Heart right ventricle (tissue), 16 donors: ENCODE measurements at regions not wholly inside any gene's neighbourhood (a gene's known extent, or its start where the extent isn't known, plus 50 kb on each side); places are given as distances from the start of the nearest gene placed in this dataset.

Experiments used
- ATAC-seq, 8 donors: fragments of 200-7000 bp; cut with Tn5 transposase; one replicate each; pipeline ENCODE4 v1.9.1; 2020; ENCODE audit warnings: mild to moderate bottlenecking in 8 of 8, moderate library complexity in 8 of 8, moderate number of reproducible peaks in 1 of 8
- DNase-seq, 2 donors: peaks; one replicate each; pipeline ENCODE4 v3.0.0-alpha.2; 2020
- H3K27ac ChIP-seq, 10 donors: fragments of 200-600 bp; sonication (generic) in 2 of 10; one replicate each; pipeline versions ENCODE4 v1.5.0 to v1.8.0; 2020 to 2022; ENCODE audit warnings: mild to moderate bottlenecking in 3 of 10
- H3K27me3 ChIP-seq, 7 donors: fragments of 200-600 bp; one replicate each; pipeline ENCODE4 v1.8.0; 2021 to 2022; ENCODE audit warnings: mild to moderate bottlenecking in 2 of 7
- H3K36me3 ChIP-seq, 9 donors: fragments of 200-600 bp; sonication (generic) in 1 of 9; one replicate each; pipeline versions ENCODE4 v1.5.0 to v1.8.0; 2020 to 2022; ENCODE audit warnings: mild to moderate bottlenecking in 2 of 9
- H3K4me1 ChIP-seq, 9 donors: fragments of 200-600 bp; sonication (generic) in 1 of 9; one replicate each; pipeline versions ENCODE4 v1.5.0 to v1.8.0; 2020 to 2022; ENCODE audit warnings: mild to moderate bottlenecking in 4 of 9
- H3K4me3 ChIP-seq, 10 donors: fragments of 200-600 bp; sonication (generic) in 2 of 10; one replicate each; pipeline versions ENCODE4 v1.5.0 to v1.8.0; 2020 to 2022; ENCODE audit warnings: mild to moderate bottlenecking in 7 of 10, moderate library complexity in 2 of 10
- H3K9me3 ChIP-seq, 11 donors: fragments of 200-600 bp in 10 of 11; sonication (generic) in 2 of 11; one replicate each; pipeline versions ENCODE4 v1.5.0 to v1.8.0; 2013 to 2022; ENCODE audit warnings: mild to moderate bottlenecking in 2 of 11, control low read depth in 1 of 11, moderate library complexity in 1 of 11
- CTCF ChIP-seq, 9 donors: fragments of 200-600 bp; sonication (generic) in 2 of 9; IDR thresholded peaks; one replicate each; pipeline versions ENCODE4 v1.5.0 to v1.8.0; 2021 to 2022; ENCODE audit warnings: antibody characterized with exemption in 9 of 9, mild to moderate bottlenecking in 5 of 9, moderate library complexity in 1 of 9
- WGBS, 2 donors: extraction: QIAGEN DNeasy Blood & Tissue Kit; methylation state at CpG; one replicate each; pipeline ENCODE4 v1.1.7; 2013; ENCODE audit warnings: inconsistent platforms in 1 of 2; 5-methylcytosine and 5-hydroxymethylcytosine counted together
- intact Hi-C, 10 donors: fragments of 100-400 bp; cut with DNase I; formaldehyde crosslinking; loops; one replicate each; pipeline versions ENCODE4 v1.11.1 to v1.14.2; 2022
- donor health status: Arrhythmogenic right ventricular cardiomyopathy.
- donor health status: ischemic (EF 13 %, LVEDD 7.1; RV severe dilation, severe dysfunction).
- donor health status: healthy with polysubstance abuse.
- donor health status: DM: no; HTN: yes; CAD: no.
- donor health status: DM: no; HTN: no; CAD: no.
- donor health status: ischemic (EF 25% LVEDD 6.9; RV normal size, moderate dysfunction).
- donor health status: ischemic (EF 25% LVEDD 5.7; RV mildly dilated, moderate dysfunction).
- donor health status: healthy.
- donor health status: DM: yes; HTN: yes; CAD: no.
- donor health status: Ischemic cardiomyopathy.
- donor health status: ischemic (EF 35%, LVEDD 5.7; RV mildly dilated, moderate dysfunction).
- donor health status: nonischemic (EF 11% LVEDD 7.7; RV severe dilation, severe dysfunction).
- donor health status: DM: yes; HTN: yes; CAD: no.
- donor health status: PGD.
- donor health status: ischemic (EF 29% LVEDD 5.4; RV normal size, mild dysfunction).
- donor health status: nonischemic (EF 23%, LVEDD 6.1; RV moderate dilation, normal function).

DNA sequence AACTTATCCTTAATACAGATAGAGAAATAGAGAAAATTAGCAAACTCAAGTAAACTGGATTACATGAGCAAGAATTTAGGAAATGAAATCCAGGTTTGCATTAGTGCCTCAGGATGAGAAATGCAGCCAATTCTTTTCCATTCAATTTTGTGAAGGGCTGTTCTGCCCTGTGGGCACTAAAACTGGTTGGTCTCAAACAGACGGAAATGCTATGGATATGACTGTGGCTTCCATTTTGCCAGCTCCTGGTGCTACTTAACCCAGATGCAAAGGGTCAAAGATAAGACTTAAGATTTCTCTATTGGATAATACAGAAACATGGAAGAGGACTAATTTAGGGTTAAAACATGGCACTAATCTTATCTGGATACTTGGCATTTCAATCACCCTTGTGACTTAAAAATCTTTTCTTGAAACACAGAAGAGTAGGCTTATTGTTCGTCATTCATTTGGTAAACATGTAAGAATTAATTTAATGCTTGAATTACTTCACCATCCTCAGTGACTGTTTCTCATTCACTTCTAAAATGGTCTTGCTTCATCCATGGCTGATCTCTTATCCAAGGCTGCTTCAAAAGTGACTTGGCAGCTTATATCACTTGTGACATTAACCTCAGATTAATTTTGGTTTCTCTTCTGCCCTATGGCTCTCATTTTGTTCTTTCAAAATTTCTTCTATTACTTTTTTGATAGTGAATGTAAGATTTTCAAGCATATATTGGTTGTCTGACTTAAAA, 1008.7 kb downstream of the GLUD2 start:
- no peaks in the 10 kb centered on the region for H3K36me3 ChIP-seq
- no peak overlapping the region for H3K4me3 ChIP-seq
- no peaks in the 10 kb centered on the region for H3K9me3 ChIP-seq
- no peak overlapping the region for H3K27ac ChIP-seq
- H3K27me3 ChIP-seq, result no peaks in the 10 kb centered on the region
- TF ChIP-seq CTCF (IDR thresholded peaks at IDR 0.05), result no peak
- WGBS, 2 donors, result 66 to 78% methylated on average over 2 of the region's 2 CpGs
- H3K4me1 ChIP-seq, result no peaks in the 10 kb centered on the region
- DNase-seq (no peak), ATAC-seq (no peak)
- intact Hi-C loops, result no loop called here

DNA sequence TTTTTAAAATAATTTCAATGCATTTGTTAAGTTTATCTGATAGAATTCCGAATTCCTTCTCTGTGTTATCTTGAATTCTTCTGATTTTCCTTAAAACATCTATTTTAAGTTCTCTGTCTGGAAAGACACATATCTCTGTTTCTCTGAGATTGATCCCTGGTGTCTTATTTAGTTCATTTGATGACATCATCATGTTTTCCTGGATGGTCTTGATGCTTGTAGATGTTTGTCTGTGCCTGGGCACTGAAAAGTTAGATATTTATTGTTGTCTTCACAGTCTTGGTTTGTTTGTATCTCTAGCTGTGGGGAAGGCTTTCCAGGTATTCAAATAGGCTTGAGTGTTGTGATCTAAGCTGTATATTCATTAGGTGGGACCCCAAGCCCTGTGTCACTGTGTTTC, 1028.8 kb downstream of the GLUD2 start:
- peaks cover 0 to 7% (median 0%) of the 10 kb centered on the region in 11 donors for H3K9me3 ChIP-seq
- H3K36me3 ChIP-seq, result no peaks in the 10 kb centered on the region
- ATAC-seq (no peak), DNase-seq (no peak)
- intact Hi-C loops, result no loop called here
- no peak for TF ChIP-seq CTCF (IDR thresholded peaks at IDR 0.05)
- H3K27ac ChIP-seq, result no peak overlapping the region
- 50 to 52% methylated on average over 1 of the region's 1 CpG for WGBS, 2 donors
- H3K4me1 ChIP-seq, result no peaks in the 10 kb centered on the region
- no peak overlapping the region for H3K4me3 ChIP-seq
- H3K27me3 ChIP-seq, result no peaks in the 10 kb centered on the region

GRCh38 chrX:122078079-122078478, 1030.7 kb downstream of the GLUD2 start:
- no peak overlapping the region for H3K4me3 ChIP-seq
- ATAC-seq (no peak), DNase-seq (no peak)
- no peaks in the 10 kb centered on the region for H3K36me3 ChIP-seq
- H3K27me3 ChIP-seq, result no peaks in the 10 kb centered on the region
- no peak overlapping the region for H3K27ac ChIP-seq
- H3K9me3 ChIP-seq, result peaks cover 0 to under 1% (median 0%) of the 10 kb centered on the region in 11 donors
- no peaks in the 10 kb centered on the region for H3K4me1 ChIP-seq
- 58 to 63% methylated on average over 1 of the region's 1 CpG for WGBS, 2 donors
- intact Hi-C loops, result no loop called here
- TF ChIP-seq CTCF (IDR thresholded peaks at IDR 0.05), result no peak

- Histone ChIP-seq H3K36me3 (no peaks in the 10 kb centered on the region), H3K27me3 (no peaks in the 10 kb centered on the region), H3K4me1 (no peaks in the 10 kb centered on the region), H3K9me3 (no peaks in the 10 kb centered on the region), H3K27ac (no peak overlapping the region), H3K4me3 (no peak overlapping the region)
- 0% methylated on average over 1 of the region's 1 CpG for WGBS, 2 donors
- intact Hi-C loops, result no loop called here
- DNase-seq (no peak), ATAC-seq (peak in 1 of 8 donors; percentile 55)
- no peak for TF ChIP-seq CTCF (IDR thresholded peaks at IDR 0.05)
Observed at GRCh38 chrX:122087341-122087740, 1039.9 kb downstream of the GLUD2 start.
